Large intestine (tissue), 3 donors: ENCODE measurements at regions not wholly inside any gene's neighbourhood (a gene's known extent, or its start where the extent isn't known, plus 50 kb on each side); places are given as distances from the start of the nearest gene placed in this dataset.

ENCODE experiments used
- DNase-seq, 2 donors: peaks; one replicate each; pipeline versions ENCODE4 v3.0.0 to v3.0.0-alpha.2; 2013
- H3K27ac ChIP-seq: one replicate; pipeline ENCODE4 v1.5.1; 2013; ENCODE audit warnings: low read length
- H3K27me3 ChIP-seq: 2 replicates; pipeline ENCODE4 v1.6.1; 2013; ENCODE audit warnings: low read length; ENCODE audit not compliant: control insufficient read depth, insufficient read depth
- H3K36me3 ChIP-seq: 2 replicates; pipeline ENCODE4 v1.6.1; 2013; ENCODE audit warnings: low read length; ENCODE audit not compliant: control insufficient read depth, insufficient read depth
- H3K4me1 ChIP-seq: one replicate; pipeline ENCODE4 v1.6.1; 2013; ENCODE audit warnings: low read length; ENCODE audit not compliant: control insufficient read depth, insufficient read depth
- H3K4me3 ChIP-seq: one replicate; pipeline ENCODE4 v1.5.1; 2013; ENCODE audit warnings: low read length
- H3K9me3 ChIP-seq: one replicate; pipeline ENCODE4 v1.6.1; 2013; ENCODE audit warnings: mild to moderate bottlenecking, low read depth, low read length, moderate library complexity; ENCODE audit not compliant: control insufficient read depth
- WGBS: methylation state at CpG from one replicate; pipeline ENCODE4 v1.1.5; 2013; ENCODE audit warnings: low lambda C conversion rate; ENCODE audit not compliant: insufficient coverage; 5-methylcytosine and 5-hydroxymethylcytosine counted together

DNA sequence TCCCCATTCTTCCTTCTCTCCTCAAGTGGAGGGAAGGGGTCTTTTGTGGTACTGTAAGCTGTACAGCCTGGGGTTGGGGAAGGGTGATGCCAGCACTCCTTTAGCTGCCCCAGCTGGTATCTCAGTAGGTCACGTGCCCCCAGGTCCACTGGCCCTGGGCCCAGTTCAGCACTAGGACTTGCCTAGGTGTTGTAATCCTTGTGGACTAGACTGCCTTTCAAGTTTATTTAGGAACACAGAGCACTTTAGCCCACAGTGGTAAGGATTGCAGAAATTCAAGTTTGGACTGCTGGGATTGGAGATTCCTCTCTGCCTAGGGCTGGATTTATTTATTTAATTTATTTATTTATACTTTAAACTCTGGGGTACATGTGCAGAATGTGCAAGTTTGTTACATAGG, 569.6 kb downstream of the AACS start:
- Histone ChIP-seq H3K36me3 (no peaks in the 10 kb centered on the region), H3K27me3 (no peaks in the 10 kb centered on the region), H3K4me3 (no peak overlapping the region), H3K9me3 (no peaks in the 10 kb centered on the region), H3K4me1 (no peaks in the 10 kb centered on the region), H3K27ac (no peak overlapping the region)
- WGBS, result no CpG with 5 or more reads among the region's 1 CpG
- DNase-seq, result no peak

DNA sequence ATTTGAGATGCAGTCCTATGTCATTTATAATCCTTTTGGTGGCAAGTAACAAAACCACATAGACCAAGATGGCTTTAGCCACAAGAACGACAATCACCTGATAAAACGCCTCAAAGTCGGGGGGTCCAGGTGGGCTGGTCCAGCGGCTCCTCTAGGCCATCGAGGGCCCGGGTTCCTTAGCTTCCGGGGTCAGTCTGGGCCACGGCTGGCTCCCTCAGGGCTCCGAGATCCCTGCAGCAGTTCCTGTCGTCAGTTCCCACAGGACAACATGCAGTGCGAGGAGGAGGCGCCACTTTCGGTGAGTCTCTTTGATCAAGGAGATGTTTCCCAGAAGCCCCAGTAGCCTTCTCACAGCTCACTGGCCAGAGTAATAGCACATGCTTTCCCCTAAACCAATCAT, 574.6 kb downstream of the AACS start:
- H3K27ac ChIP-seq, result no peak overlapping the region
- H3K9me3 ChIP-seq, result no peaks in the 10 kb centered on the region
- no peaks in the 10 kb centered on the region for H3K36me3 ChIP-seq
- no peaks in the 10 kb centered on the region for H3K4me1 ChIP-seq
- no peak for DNase-seq
- H3K4me3 ChIP-seq, result no peak overlapping the region
- no peaks in the 10 kb centered on the region for H3K27me3 ChIP-seq
- no CpG with 5 or more reads among the region's 13 CpGs for WGBS

DNA sequence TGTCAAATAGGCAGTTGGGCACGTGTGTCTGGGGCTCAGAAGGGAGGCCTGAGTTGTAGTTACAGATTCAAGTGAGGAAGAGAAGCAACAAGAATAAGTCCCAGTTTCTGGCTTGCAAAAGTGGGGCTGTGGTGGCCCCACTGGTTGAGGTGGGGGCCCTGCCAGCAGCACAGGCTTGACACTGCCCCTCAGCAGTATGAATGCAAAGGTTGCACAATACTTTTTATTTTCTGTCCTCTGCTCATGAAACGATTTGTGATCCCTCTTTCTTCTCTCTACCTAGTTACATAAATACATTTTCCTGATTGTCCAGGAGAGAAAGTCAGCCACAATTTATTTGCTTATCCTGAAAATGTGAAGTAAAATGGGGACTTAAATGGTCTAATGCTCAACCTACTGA, 577.8 kb downstream of the AACS start:
- H3K9me3 ChIP-seq, result no peaks in the 10 kb centered on the region
- no peak overlapping the region for H3K4me3 ChIP-seq
- no peak overlapping the region for H3K27ac ChIP-seq
- H3K27me3 ChIP-seq, result no peaks in the 10 kb centered on the region
- H3K36me3 ChIP-seq, result no peaks in the 10 kb centered on the region
- no CpG with 5 or more reads among the region's 2 CpGs for WGBS
- DNase-seq, result no peak
- no peaks in the 10 kb centered on the region for H3K4me1 ChIP-seq

DNA sequence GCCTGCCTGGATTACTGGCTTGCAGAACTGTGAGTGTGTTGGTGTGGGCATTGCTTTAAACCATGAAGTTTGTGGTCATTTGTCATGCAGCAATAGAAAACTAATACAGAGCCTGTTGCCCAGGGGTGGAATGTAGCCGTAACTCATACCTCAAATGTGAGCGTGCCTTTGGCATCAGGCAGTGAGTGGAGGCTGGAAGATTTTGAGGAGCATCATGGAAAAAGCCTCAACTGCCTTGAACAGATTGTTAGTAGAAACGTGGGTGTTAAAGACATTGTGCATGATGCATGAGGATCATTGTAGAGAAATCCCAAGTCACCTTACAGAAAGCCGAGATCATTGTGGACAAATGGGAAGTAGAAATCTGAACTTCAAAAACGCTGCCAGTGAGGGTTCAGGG, 580.5 kb downstream of the AACS start:
- DNase-seq, result no peak
- no peak overlapping the region for H3K27ac ChIP-seq
- H3K36me3 ChIP-seq, result no peaks in the 10 kb centered on the region
- H3K4me1 ChIP-seq, result no peaks in the 10 kb centered on the region
- WGBS, result 82% methylated on average over 2 of the region's 5 CpGs
- H3K4me3 ChIP-seq, result no peak overlapping the region
- no peaks in the 10 kb centered on the region for H3K27me3 ChIP-seq
- no peaks in the 10 kb centered on the region for H3K9me3 ChIP-seq

DNA sequence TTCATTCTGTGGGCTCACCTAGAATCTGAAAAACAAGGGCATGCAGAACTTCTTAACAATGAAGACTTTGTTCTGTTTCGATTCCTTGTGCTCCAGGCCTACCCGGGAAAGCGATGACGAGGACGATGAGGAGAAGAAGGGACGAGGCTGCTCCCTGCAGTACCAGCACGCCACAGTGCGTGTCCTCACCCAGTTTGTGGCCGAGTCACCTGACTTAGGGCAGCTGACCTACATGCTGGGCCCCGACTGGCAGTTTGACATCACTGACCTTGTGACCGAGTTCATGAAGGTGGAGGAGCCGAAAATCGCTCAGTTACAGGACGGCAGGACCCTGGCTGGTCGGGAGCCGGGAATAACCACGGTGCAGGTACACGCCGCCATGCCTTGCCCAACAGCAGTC, 585.4 kb downstream of the AACS start:
- DNase-seq, result no peak
- Histone ChIP-seq H3K4me3 (no peak overlapping the region), H3K9me3 (no peaks in the 10 kb centered on the region)

DNA sequence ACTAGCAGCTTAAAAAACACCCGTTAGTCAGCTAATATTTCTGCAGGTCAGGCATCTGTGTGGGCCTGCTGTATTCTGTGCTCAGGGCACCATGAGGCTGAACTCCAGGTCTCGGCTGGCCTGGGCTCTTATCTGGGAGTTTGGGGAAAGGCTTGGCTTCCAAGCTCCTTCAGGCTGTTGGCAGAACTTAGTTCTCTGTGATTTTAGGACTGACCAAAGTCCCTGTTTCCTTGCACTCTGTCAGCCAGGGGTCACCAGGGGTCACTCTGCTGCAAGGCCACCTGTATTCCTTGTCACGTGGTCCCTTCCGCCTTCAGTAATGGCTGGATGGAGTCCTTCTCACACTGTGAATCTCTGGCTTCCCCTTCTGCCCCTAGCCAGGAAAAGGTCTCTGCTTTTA, 586.4 kb downstream of the AACS start:
- no peaks in the 10 kb centered on the region for H3K9me3 ChIP-seq
- no peaks in the 10 kb centered on the region for H3K36me3 ChIP-seq
- H3K27me3 ChIP-seq, result no peaks in the 10 kb centered on the region
- no peak for DNase-seq
- no peak overlapping the region for H3K4me3 ChIP-seq
- no CpG with 5 or more reads among the region's 4 CpGs for WGBS
- H3K27ac ChIP-seq, result no peak overlapping the region
- no peaks in the 10 kb centered on the region for H3K4me1 ChIP-seq

More for the DNA sequence above, 585.4 kb downstream of the AACS start:
- H3K27ac ChIP-seq, result no peak overlapping the region
- no CpG with 5 or more reads among the region's 19 CpGs for WGBS
- H3K36me3 ChIP-seq, result no peaks in the 10 kb centered on the region
- no peaks in the 10 kb centered on the region for H3K4me1 ChIP-seq
- H3K27me3 ChIP-seq, result no peaks in the 10 kb centered on the region

DNA sequence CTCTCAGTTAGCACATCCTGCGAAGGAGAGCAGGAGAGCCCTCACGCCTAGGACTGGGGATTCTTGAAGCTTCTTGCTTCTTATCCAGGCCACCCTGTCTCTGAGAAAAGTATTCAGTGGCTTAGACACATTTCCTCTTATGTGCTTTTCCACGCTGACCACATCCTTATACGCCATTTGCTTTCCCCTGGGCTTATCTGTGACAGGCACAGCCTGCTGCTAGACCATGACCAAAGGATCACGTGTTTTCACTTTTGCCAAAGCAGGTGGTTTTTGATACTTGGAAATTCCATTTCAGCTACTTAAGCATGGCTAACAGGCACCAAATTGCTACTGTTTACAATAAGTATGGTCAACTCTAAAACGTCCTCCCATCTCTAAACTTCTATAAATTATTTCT, 587.4 kb downstream of the AACS start:
- Histone ChIP-seq H3K4me1 (no peaks in the 10 kb centered on the region), H3K36me3 (no peaks in the 10 kb centered on the region), H3K9me3 (no peaks in the 10 kb centered on the region), H3K4me3 (no peak overlapping the region), H3K27ac (no peak overlapping the region), H3K27me3 (no peaks in the 10 kb centered on the region)
- WGBS, result 80% methylated on average over 3 of the region's 6 CpGs
- no peak for DNase-seq

DNA sequence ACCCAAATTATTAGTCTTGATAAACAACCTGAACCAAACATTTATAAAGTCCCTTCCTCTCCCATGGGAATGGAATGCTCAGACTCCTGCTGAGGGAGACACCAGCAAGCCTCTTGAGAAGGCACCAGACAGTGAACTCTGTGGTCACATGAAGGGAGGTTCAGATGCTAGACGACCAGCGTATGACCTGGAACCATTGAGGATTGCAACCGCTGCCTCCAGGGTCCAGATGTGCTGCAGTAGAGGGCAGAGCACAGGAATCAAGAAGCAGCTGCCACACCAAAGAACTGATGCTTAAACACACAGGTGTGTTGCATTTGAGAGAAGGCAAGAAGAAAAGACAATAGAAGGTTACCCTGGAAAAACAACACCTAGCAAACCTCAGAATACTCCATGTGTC, 592.4 kb downstream of the AACS start:
- no peak for DNase-seq
- H3K27ac ChIP-seq, result no peak overlapping the region
- no peaks in the 10 kb centered on the region for H3K4me1 ChIP-seq
- no peaks in the 10 kb centered on the region for H3K27me3 ChIP-seq
- no peak overlapping the region for H3K4me3 ChIP-seq
- whole genome bisulfite sequencing, result no CpG with 5 or more reads among the region's 3 CpGs
- H3K36me3 ChIP-seq, result no peaks in the 10 kb centered on the region
- no peaks in the 10 kb centered on the region for H3K9me3 ChIP-seq

DNA sequence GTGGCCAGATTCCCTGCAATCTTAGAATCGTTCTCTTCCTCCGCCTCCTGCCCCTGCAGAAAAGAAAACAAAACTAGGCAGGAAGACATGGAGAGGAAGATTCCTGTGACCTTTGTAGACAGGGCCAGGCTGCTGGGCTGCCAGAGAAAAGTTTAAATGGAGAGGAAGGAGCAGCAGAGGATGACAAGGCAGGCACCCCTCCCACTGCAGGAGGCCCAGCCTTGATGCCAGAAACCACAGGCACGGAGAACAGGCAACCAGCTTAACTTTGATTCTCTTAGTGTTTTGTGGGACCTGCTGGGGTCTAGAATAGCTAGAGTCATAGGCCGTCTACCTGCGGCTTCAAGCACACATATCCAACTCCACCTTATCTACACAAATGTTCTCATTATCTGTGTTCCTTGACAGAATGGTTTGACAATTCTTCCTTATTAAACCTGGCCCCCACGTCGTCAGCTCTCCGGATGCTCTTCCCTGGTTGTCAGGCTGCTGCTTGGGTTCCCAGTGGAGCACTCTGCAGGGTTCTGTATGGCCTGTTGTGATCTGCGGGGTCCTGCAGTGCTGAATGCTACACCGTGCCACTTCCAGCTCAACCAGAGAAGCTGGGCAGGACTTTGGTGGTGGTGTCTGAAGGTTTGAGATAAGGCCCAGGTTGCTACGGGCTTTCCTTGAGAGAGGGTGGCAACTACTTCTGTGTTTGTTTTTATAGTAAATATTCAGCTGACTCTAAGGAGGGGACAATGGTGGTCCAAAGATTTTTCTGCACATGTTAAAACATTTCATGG, 609.5 kb downstream of the AACS start:
- Histone ChIP-seq H3K9me3 (no peaks in the 10 kb centered on the region), H3K27me3 (no peaks in the 10 kb centered on the region), H3K27ac (no peak overlapping the region), H3K4me3 (no peak overlapping the region), H3K4me1 (no peaks in the 10 kb centered on the region), H3K36me3 (no peaks in the 10 kb centered on the region)
- no CpG with 5 or more reads among the region's 11 CpGs for whole genome bisulfite sequencing
- DNase-seq, result no peak

DNA sequence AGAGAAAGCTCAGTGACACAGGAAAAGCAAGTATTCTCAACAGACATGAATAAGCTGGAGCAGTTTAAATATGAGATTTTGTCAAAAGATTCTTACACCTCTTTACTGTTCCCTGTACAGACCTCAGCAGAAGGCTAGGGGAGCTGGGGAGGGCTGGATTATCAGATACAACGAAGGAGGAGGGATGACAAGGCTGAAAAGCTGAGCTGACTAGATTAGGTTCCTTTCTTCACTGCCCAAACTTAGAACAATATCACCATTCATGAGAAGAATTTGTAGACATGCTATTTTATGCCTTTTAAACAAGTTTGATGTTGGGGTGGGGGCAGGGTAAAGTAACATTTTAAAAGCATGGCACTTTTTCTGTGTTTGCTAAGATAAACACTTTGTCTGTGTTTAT, 611.1 kb downstream of the AACS start:
- no peaks in the 10 kb centered on the region for H3K27me3 ChIP-seq
- H3K4me1 ChIP-seq, result no peaks in the 10 kb centered on the region
- no peaks in the 10 kb centered on the region for H3K36me3 ChIP-seq
- no peak for DNase-seq
- no CpG with 5 or more reads among the region's 1 CpG for WGBS
- no peak overlapping the region for H3K4me3 ChIP-seq
- H3K27ac ChIP-seq, result no peak overlapping the region
- H3K9me3 ChIP-seq, result no peaks in the 10 kb centered on the region

DNA sequence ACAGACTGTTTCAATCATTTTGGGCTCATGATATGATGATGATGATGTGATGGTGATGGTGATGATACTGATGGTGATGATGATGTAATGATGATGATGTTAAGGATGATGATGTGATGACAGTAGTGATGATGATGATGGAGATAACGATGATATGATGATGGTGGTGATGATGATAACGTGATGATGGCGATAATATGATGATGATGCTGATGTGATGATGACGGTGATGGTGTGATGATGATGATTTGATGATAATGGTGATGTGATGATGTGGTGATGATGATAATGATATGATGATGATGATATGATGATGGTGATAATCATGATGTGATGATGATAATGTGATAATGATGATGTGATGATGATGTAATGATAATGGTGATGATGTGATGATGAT, 612.6 kb downstream of the AACS start:
- Histone ChIP-seq H3K27me3 (no peaks in the 10 kb centered on the region), H3K4me1 (no peaks in the 10 kb centered on the region), H3K27ac (no peak overlapping the region), H3K36me3 (no peaks in the 10 kb centered on the region), H3K4me3 (no peak overlapping the region), H3K9me3 (no peaks in the 10 kb centered on the region)
- 90% methylated on average over 4 of the region's 4 CpGs for WGBS
- DNase-seq, result no peak
